ENCODE measurements at regions not wholly inside any gene's neighbourhood (a gene's known extent, or its start where the extent isn't known, plus 50 kb on each side); places are given as distances from the start of the nearest gene placed in this dataset.
"Not testable (repeated sequence)": the region's sequence is repeated elsewhere in the genome, so short reads cannot be mapped to it uniquely, and the experiment has no call there.

- Histone ChIP-seq H3K27me3 (ENCODE audit: control insufficient read depth, insufficient read depth, low read length) (no peaks in the 10 kb centered on the region), H3K36me3 (ENCODE audit: control insufficient read depth, insufficient read depth, low read length) (no peaks in the 10 kb centered on the region), H3K27ac (ENCODE audit: low read depth, low read length) (no peak overlapping the region), H3K4me3 (ENCODE audit: low read depth, low read length) (no peak overlapping the region), H3K9ac (ENCODE audit: low read length) (no peak overlapping the region), H3K4me1 (ENCODE audit: control insufficient read depth, insufficient read depth, low read length) (no peaks in the 10 kb centered on the region), H3K9me3 (ENCODE audit: control insufficient read depth, insufficient read depth, low read depth, low read length) (peaks cover 76% of the 10 kb centered on the region; the same call in 1 of the 2 replicates)
Measured at GRCh38 chr14:105894978-105895881, 368.8 kb downstream of the TMEM121 start.

GRCh38 chr14:105896206-105896605 lies 369.8 kb downstream of the TMEM121 start:
- not testable (repeated sequence) for H3K4me3 ChIP-seq (ENCODE audit: low read depth, low read length); H3K9ac ChIP-seq (ENCODE audit: low read length); H3K36me3 ChIP-seq (ENCODE audit: control insufficient read depth, insufficient read depth, low read length); H3K27ac ChIP-seq (ENCODE audit: low read depth, low read length); H3K27me3 ChIP-seq (ENCODE audit: control insufficient read depth, insufficient read depth, low read length); H3K4me1 ChIP-seq (ENCODE audit: control insufficient read depth, insufficient read depth, low read length)
- H3K9me3 ChIP-seq (ENCODE audit: control insufficient read depth, insufficient read depth, low read depth, low read length): peaks cover 73% of the 10 kb centered on the region; the same call in 1 of the 2 replicates

- H3K9me3 ChIP-seq (ENCODE audit: control insufficient read depth, insufficient read depth, low read depth, low read length): peaks cover 75% of the 10 kb centered on the region; the same call in 1 of the 2 replicates
- H3K27me3 ChIP-seq (ENCODE audit: control insufficient read depth, insufficient read depth, low read length); H3K9ac ChIP-seq (ENCODE audit: low read length); H3K36me3 ChIP-seq (ENCODE audit: control insufficient read depth, insufficient read depth, low read length); H3K4me3 ChIP-seq (ENCODE audit: low read depth, low read length); H3K4me1 ChIP-seq (ENCODE audit: control insufficient read depth, insufficient read depth, low read length); H3K27ac ChIP-seq (ENCODE audit: low read depth, low read length): not testable (repeated sequence)
Measured at GRCh38 chr14:105896961-105897724, 370.8 kb downstream of the TMEM121 start.

- Histone ChIP-seq H3K9me3 (ENCODE audit: control insufficient read depth, insufficient read depth, low read depth, low read length) (peaks cover 79% of the 10 kb centered on the region; the same call in 1 of the 2 replicates), H3K27me3 (ENCODE audit: control insufficient read depth, insufficient read depth, low read length) (no peaks in the 10 kb centered on the region), H3K9ac (ENCODE audit: low read length) (no peak overlapping the region), H3K36me3 (ENCODE audit: control insufficient read depth, insufficient read depth, low read length) (no peaks in the 10 kb centered on the region), H3K27ac (ENCODE audit: low read depth, low read length) (no peak overlapping the region), H3K4me1 (ENCODE audit: control insufficient read depth, insufficient read depth, low read length) (no peaks in the 10 kb centered on the region), H3K4me3 (ENCODE audit: low read depth, low read length) (no peak overlapping the region)
Measured at GRCh38 chr14:105897725-105898113, 371.3 kb downstream of the TMEM121 start.

DNA sequence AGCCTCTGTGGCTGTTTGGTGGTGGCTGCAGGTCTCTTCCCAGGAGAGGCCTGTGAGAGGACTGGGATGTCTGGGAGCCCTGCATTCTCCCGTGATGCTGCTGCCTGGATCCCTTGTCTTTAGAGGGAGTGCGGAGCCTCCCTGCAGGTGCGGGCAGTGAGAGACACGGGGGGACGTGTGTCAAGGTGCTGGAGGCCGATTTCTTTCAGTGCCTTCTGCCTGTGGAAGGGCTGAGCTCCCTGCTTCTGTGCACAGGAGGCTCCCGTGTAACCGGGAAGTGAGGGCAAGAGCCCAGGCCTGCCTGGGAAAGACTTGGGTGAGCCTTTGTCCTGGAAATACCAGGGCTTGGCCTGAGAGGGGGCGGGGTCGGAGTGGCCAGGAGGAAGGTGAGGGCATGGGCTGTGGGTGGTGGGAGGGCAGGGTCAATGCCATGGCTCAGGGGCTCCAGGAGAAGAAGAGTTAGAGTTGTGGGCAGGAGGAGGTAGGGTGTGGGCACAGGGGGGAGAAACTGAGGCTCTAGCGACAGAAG lies 372.2 kb downstream of the TMEM121 start:
- Histone ChIP-seq H3K4me1 (ENCODE audit: control insufficient read depth, insufficient read depth, low read length) (no peaks in the 10 kb centered on the region), H3K27ac (ENCODE audit: low read depth, low read length) (no peak overlapping the region), H3K9me3 (ENCODE audit: control insufficient read depth, insufficient read depth, low read depth, low read length) (peaks cover 79% of the 10 kb centered on the region; the same call in 1 of the 2 replicates), H3K4me3 (ENCODE audit: low read depth, low read length) (no peak overlapping the region), H3K27me3 (ENCODE audit: control insufficient read depth, insufficient read depth, low read length) (no peaks in the 10 kb centered on the region), H3K36me3 (ENCODE audit: control insufficient read depth, insufficient read depth, low read length) (no peaks in the 10 kb centered on the region), H3K9ac (ENCODE audit: low read length) (no peak overlapping the region)

GRCh38 chr14:105899071-105899641 lies 372.8 kb downstream of the TMEM121 start:
- H3K4me1 ChIP-seq (ENCODE audit: control insufficient read depth, insufficient read depth, low read length): no peaks in the 10 kb centered on the region
- H3K9ac ChIP-seq (ENCODE audit: low read length): no peak overlapping the region
- H3K27ac ChIP-seq (ENCODE audit: low read depth, low read length): no peak overlapping the region
- peaks cover 83% of the 10 kb centered on the region; the same call in 1 of the 2 replicates for H3K9me3 ChIP-seq (ENCODE audit: control insufficient read depth, insufficient read depth, low read depth, low read length)
- H3K4me3 ChIP-seq (ENCODE audit: low read depth, low read length): no peak overlapping the region
- H3K27me3 ChIP-seq (ENCODE audit: control insufficient read depth, insufficient read depth, low read length): no peaks in the 10 kb centered on the region
- H3K36me3 ChIP-seq (ENCODE audit: control insufficient read depth, insufficient read depth, low read length): no peaks in the 10 kb centered on the region

DNA sequence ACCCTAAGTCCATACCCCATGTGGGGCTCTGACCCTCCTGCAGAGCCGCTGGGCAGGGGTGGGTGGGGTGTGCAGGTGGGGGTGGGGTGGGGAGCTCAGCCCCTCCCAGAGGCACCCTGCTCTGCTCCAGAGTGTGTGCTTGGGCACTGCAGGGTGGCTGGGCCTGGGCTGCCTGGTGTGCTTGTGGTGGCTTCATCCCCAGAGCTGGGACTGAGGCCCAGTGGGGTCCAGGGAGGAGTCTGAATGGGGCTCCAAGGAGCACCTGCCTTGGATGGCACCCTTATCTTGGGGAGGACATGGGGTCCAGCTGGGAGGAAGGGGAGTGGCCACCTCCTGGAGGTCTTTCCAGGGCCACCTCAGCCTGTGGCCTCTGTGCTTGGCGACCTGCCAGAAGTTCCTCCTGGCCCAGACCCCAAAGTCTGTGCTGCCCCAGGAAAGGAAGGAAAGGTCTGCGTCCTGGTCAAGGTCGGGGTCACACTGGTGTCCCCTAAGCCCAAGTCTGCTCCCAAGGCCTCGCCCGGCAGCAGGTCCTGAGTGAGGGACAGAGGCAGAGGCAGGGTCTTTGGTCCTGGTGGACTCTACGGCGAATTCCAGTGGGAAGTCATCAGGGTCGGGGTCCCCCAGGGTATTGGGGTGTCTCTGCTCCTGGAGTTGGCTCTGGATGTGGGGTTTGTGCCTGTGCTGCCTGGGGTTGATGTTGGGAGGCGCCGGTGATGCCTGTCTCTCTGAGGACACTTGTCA lies 373.4 kb downstream of the TMEM121 start:
- Histone ChIP-seq H3K9me3 (ENCODE audit: control insufficient read depth, insufficient read depth, low read depth, low read length) (peaks cover 83% of the 10 kb centered on the region; the same call in 1 of the 2 replicates), H3K4me1 (ENCODE audit: control insufficient read depth, insufficient read depth, low read length) (no peaks in the 10 kb centered on the region), H3K36me3 (ENCODE audit: control insufficient read depth, insufficient read depth, low read length) (no peaks in the 10 kb centered on the region), H3K27ac (ENCODE audit: low read depth, low read length) (no peak overlapping the region), H3K27me3 (ENCODE audit: control insufficient read depth, insufficient read depth, low read length) (no peaks in the 10 kb centered on the region), H3K9ac (ENCODE audit: low read length) (no peak overlapping the region), H3K4me3 (ENCODE audit: low read depth, low read length) (no peak overlapping the region; the same call in 1 of the 2 replicates)

DNA sequence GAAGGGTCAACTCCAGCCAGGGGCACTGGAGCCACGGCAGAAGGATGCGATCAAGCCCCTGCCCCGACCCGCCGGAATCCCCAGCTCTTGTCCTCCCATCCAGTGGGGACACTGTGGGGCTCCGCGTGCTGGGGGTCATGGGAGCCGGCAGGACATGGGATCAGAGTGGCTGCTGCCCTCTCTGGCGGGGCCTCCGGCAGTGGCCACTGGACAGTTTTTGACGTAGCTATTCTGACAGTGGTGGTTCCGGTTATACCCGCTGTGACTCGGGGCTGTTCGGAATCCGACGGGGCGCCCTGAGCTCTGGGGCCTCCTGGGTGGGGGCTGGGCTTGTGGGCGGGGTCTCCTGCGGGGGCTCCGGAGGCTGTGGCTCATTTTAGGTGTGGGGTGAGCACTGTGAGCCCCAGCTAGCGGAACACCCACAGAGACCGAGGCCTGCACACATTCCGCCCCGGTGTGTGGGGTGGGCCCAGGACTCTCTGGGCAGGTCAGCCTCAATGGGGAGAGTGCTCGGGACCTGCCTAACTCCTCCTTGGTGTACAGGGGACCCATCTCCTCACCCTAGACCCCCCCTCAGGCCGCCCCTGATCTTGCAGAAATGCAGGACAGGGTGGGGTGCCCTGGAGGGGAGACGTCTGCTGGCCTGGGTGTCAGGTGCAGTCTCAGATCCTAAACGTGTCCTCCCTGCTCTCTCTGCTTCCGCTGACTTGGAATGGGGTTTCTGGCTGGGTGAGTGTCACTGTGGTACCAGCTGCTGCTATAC lies 374.2 kb downstream of the TMEM121 start:
- H3K27ac ChIP-seq (ENCODE audit: low read depth, low read length): no peak overlapping the region
- no peak overlapping the region for H3K9ac ChIP-seq (ENCODE audit: low read length)
- no peak overlapping the region for H3K4me3 ChIP-seq (ENCODE audit: low read depth, low read length)
- H3K27me3 ChIP-seq (ENCODE audit: control insufficient read depth, insufficient read depth, low read length): no peaks in the 10 kb centered on the region
- no peaks in the 10 kb centered on the region for H3K36me3 ChIP-seq (ENCODE audit: control insufficient read depth, insufficient read depth, low read length)
- no peaks in the 10 kb centered on the region for H3K4me1 ChIP-seq (ENCODE audit: control insufficient read depth, insufficient read depth, low read length)
- peaks cover 82% of the 10 kb centered on the region; the same call in 1 of the 2 replicates for H3K9me3 ChIP-seq (ENCODE audit: control insufficient read depth, insufficient read depth, low read depth, low read length)

GRCh38 chr14:105901226-105901625 lies 374.8 kb downstream of the TMEM121 start:
- no peaks in the 10 kb centered on the region for H3K36me3 ChIP-seq (ENCODE audit: control insufficient read depth, insufficient read depth, low read length)
- no peaks in the 10 kb centered on the region for H3K27me3 ChIP-seq (ENCODE audit: control insufficient read depth, insufficient read depth, low read length)
- no peak overlapping the region for H3K9ac ChIP-seq (ENCODE audit: low read length)
- H3K27ac ChIP-seq (ENCODE audit: low read depth, low read length): no peak overlapping the region
- H3K4me3 ChIP-seq (ENCODE audit: low read depth, low read length): no peak overlapping the region
- H3K4me1 ChIP-seq (ENCODE audit: control insufficient read depth, insufficient read depth, low read length): no peaks in the 10 kb centered on the region
- H3K9me3 ChIP-seq (ENCODE audit: control insufficient read depth, insufficient read depth, low read depth, low read length): peaks cover 81% of the 10 kb centered on the region; the same call in 1 of the 2 replicates

All from HUES6 (cell line).